D721Med (cell line): ENCODE measurements at regions not wholly inside any gene's neighbourhood (a gene's known extent, or its start where the extent isn't known, plus 50 kb on each side); places are given as distances from the start of the nearest gene placed in this dataset.
A peak's percentile ranks its signal among the peaks of the same experiment; 100 is the strongest.
"Not testable (repeated sequence)": the region's sequence is repeated elsewhere in the genome, so short reads cannot be mapped to it uniquely, and the experiment has no call there.

Experiments used
- DNase-seq: peaks from one replicate; pipeline ENCODE4 v3.0.0; 2011; ENCODE audit warnings: low spot score; ENCODE audit not compliant: insufficient read length
- FAIRE-seq: peaks from 2 replicates; lab custom pipeline; 2011; peaks lifted over from hg19 to GRCh38; lab: Jason Lieb, UNC
- CTCF ChIP-seq: IDR thresholded peaks from 2 replicates; pipeline ENCODE4 v1.5.1; 2012; ENCODE audit warnings: mild to moderate bottlenecking, control low read depth; ENCODE audit not compliant: insufficient read depth; ENCODE audit errors: missing control alignments

- FAIRE-seq (no peak), DNase-seq (no peak)
- no peak for TF ChIP-seq CTCF
Observed at GRCh38 chr3:145089337-145089736, 1071.6 kb downstream of the PLOD2 start.

- FAIRE-seq: peak; percentile 90
- TF ChIP-seq CTCF: no peak
- DNase-seq: no peak
Observed at GRCh38 chr3:145094355-145094941, 1066.5 kb downstream of the PLOD2 start.

- not testable (repeated sequence) for FAIRE-seq, DNase-seq
Observed at GRCh38 chr3:145111141-145111540, 1049.8 kb downstream of the PLOD2 start.

DNA sequence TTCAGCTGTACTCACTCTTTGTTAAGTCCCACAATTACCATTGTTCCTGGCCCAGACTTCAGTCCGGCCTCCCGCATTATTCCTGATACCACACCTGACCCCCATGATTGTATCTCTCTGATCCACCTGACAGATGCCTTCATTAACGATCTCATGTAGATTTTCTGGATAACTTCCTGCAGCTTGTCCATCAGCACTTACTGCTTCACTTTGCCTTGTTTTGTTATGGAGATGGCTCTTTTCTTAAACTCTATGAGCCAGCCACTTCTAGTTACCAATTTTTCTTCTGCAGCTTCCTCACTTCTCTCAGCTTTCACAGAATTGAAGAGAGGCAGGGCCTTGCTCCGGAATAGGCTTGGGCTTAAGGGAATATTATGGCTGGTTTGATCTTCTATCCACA is 1044.2 kb downstream of the PLOD2 start:
- FAIRE-seq (no peak), DNase-seq (no peak)
- TF ChIP-seq CTCF: no peak

- no peak for TF ChIP-seq CTCF
- no peak for DNase-seq
- FAIRE-seq: no peak
Observed at GRCh38 chr3:145118303-145118702, 1042.7 kb downstream of the PLOD2 start.

GRCh38 chr3:145124900-145125678 is 1035.9 kb downstream of the PLOD2 start:
- DNase-seq (no peak), FAIRE-seq (no peak)
- no peak for TF ChIP-seq CTCF

DNA sequence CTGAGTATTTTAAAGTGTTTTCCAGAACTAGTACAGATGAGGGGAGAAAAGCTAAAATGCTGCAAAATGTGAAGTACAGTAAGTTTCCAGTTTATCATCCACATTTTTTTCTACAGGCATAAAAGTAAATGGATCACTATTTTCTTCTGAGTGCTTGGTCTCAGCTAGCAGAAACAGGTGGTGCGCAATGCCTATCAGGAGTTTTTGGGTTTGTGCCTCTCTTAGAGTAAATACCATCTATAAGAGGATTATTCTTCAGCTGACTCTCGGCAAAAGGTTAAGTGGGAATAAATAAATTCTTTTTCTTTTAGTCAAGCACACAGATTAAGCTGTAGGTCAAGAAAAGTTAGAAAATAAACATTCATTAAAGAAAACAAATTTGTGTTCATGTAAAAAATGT is 1027.7 kb downstream of the PLOD2 start:
- FAIRE-seq (peak; percentile 38), DNase-seq (no peak)
- TF ChIP-seq CTCF: no peak
